PC-3 (cell line): ENCODE measurements at regions not wholly inside any gene's neighbourhood (a gene's known extent, or its start where the extent isn't known, plus 50 kb on each side); places are given as distances from the start of the nearest gene placed in this dataset.

ENCODE experiments used
- EZH2 ChIP-seq: fragments of 300-600 bp; sonication (generic); IDR thresholded peaks from one replicate; pipeline ENCODE4 v1.6.1; 2017; ENCODE audit warnings: antibody characterized with exemption, mild to moderate bottlenecking, low read length; ENCODE audit not compliant: unreplicated experiment
- TF ChIP-seq, protein P1 (sequence below): fragments of 300-600 bp; sonication (generic); conservative IDR thresholded peaks from 2 replicates; pipeline ENCODE4 v1.5.1; 2017; ENCODE audit warnings: antibody characterized with exemption, low read depth, mild to moderate bottlenecking, low read length

DNA sequence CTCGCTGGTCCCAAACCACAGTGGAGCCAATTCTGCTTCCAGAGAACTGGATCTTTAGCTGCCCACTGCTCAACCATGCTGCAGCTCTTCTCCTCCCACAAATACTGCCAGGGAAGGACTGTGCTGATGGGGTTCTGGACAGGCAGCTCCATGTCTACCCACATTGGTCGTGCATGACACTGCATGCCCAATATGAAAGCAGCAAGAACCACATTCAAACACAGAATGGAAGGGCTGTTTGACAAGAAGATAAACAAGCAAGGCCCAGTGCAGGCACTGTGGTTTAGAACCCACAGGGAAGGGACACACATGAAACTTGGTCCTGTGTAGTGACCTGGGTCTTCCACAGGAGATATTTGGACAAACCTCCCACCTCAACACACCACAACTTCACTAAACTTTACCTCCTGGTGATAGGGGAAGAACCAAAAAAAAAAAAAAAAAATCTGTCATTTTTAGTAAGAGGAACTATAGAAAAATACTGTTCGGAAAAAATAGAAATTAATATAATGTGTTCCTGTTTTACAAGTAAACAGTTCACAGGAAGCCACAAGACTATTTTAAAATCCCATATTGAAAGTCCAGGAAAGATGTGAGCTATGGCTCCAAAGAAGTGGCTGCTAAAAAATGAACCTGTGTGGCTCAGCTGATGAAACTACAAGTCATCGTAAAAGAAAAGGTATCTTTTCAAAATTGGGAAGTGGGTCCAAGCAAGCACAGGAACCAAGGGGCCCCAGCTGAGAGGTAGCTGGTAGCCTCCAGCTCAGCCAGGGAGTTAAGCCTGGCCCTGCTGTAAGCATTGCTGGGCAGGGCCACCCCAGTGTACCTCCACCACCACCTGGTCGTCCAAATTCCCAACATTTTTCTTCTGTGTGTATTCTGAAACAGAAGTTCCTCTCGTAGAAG lies 77.7 kb upstream of the ACAN start:
- TF ChIP-seq, protein P1, sequence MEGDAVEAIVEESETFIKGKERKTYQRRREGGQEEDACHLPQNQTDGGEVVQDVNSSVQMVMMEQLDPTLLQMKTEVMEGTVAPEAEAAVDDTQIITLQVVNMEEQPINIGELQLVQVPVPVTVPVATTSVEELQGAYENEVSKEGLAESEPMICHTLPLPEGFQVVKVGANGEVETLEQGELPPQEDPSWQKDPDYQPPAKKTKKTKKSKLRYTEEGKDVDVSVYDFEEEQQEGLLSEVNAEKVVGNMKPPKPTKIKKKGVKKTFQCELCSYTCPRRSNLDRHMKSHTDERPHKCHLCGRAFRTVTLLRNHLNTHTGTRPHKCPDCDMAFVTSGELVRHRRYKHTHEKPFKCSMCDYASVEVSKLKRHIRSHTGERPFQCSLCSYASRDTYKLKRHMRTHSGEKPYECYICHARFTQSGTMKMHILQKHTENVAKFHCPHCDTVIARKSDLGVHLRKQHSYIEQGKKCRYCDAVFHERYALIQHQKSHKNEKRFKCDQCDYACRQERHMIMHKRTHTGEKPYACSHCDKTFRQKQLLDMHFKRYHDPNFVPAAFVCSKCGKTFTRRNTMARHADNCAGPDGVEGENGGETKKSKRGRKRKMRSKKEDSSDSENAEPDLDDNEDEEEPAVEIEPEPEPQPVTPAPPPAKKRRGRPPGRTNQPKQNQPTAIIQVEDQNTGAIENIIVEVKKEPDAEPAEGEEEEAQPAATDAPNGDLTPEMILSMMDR = no peak
- no peak for TF ChIP-seq EZH2
